HG02973 (cell line): ENCODE measurements at regions not wholly inside any gene's neighbourhood (a gene's known extent, or its start where the extent isn't known, plus 50 kb on each side); places are given as distances from the start of the nearest gene placed in this dataset.

Experiments used
- ATAC-seq: cut with Tn5 transposase; IDR thresholded peaks from one replicate; pipeline ENCODE4 v1.9.1; 2021; ENCODE audit warnings: moderate library complexity; ENCODE audit not compliant: unreplicated experiment

- no peak for ATAC-seq
Observed at GRCh38 chr3:4021162-4021561, 221.9 kb downstream of the LRRN1 start.

GRCh38 chr3:4029135-4029534 lies 229.9 kb downstream of the LRRN1 start:
- ATAC-seq = no peak

- no peak for ATAC-seq
Observed at GRCh38 chr3:4030624-4031023, 231.4 kb downstream of the LRRN1 start.

- no peak for ATAC-seq
Observed at GRCh38 chr3:4033296-4033695, 234.1 kb downstream of the LRRN1 start.

- no peak for ATAC-seq
Observed at GRCh38 chr3:4036046-4036445, 236.8 kb downstream of the LRRN1 start.

- no peak for ATAC-seq
Observed at GRCh38 chr3:4038351-4038750, 239.1 kb downstream of the LRRN1 start.

GRCh38 chr3:4042070-4042469 lies 242.8 kb downstream of the LRRN1 start:
- ATAC-seq = no peak

- no peak for ATAC-seq
Observed at GRCh38 chr3:4042869-4043268, 243.6 kb downstream of the LRRN1 start.

GRCh38 chr3:4043867-4044575 lies 244.8 kb downstream of the LRRN1 start:
- ATAC-seq = no peak

- no peak for ATAC-seq
Observed at GRCh38 chr3:4044619-4045018, 245.4 kb downstream of the LRRN1 start.

GRCh38 chr3:4045756-4046155 lies 246.5 kb downstream of the LRRN1 start:
- no peak for ATAC-seq

- no peak for ATAC-seq
Observed at GRCh38 chr3:4047366-4047765, 248.1 kb downstream of the LRRN1 start.

- ATAC-seq = no peak
Observed at GRCh38 chr3:4052706-4053105, 250.5 kb upstream of the SETMAR start.

GRCh38 chr3:4053975-4054374 lies 249.2 kb upstream of the SETMAR start:
- ATAC-seq = no peak

GRCh38 chr3:4060064-4060463 lies 243.1 kb upstream of the SETMAR start:
- ATAC-seq = no peak

GRCh38 chr3:4060603-4061002 lies 242.6 kb upstream of the SETMAR start:
- no peak for ATAC-seq

- ATAC-seq = no peak
Observed at GRCh38 chr3:4061195-4061594, 242.0 kb upstream of the SETMAR start.

GRCh38 chr3:4061783-4062360 lies 241.3 kb upstream of the SETMAR start:
- no peak for ATAC-seq

GRCh38 chr3:4062621-4063020 lies 240.5 kb upstream of the SETMAR start:
- no peak for ATAC-seq

- no peak for ATAC-seq
Observed at GRCh38 chr3:4063916-4064574, 239.1 kb upstream of the SETMAR start.

- no peak for ATAC-seq
Observed at GRCh38 chr3:4065085-4065484, 238.1 kb upstream of the SETMAR start.

GRCh38 chr3:4065554-4065953 lies 237.6 kb upstream of the SETMAR start:
- ATAC-seq = no peak
